MM.1S (cell line): ENCODE measurements at regions not wholly inside any gene's neighbourhood (a gene's known extent, or its start where the extent isn't known, plus 50 kb on each side); places are given as distances from the start of the nearest gene placed in this dataset.

Source experiments
- DNase-seq: peaks from one replicate; pipeline ENCODE4 v3.0.0-alpha.2; 2015
- H2AFZ ChIP-seq: fragments of 300-600 bp; sonication (generic); 2 replicates; pipeline ENCODE4 v1.6.0; 2016; ENCODE audit warnings: antibody characterized with exemption, low read length
- H3F3A ChIP-seq: fragments of 300-600 bp; sonication (generic); 2 replicates; pipeline ENCODE4 v1.6.1; 2016; ENCODE audit warnings: mild to moderate bottlenecking, antibody characterized with exemption, low read length, moderate library complexity, mixed read lengths; ENCODE audit not compliant: insufficient read depth
- H3K27ac ChIP-seq: fragments of 300-600 bp; sonication (generic); 2 replicates; pipeline ENCODE4 v1.5.1; 2016; ENCODE audit warnings: mild to moderate bottlenecking, low read length
- H3K27me3 ChIP-seq: fragments of 300-600 bp; sonication (generic); replicated peaks from 2 replicates; pipeline ENCODE4 v1.6.0; 2016; ENCODE audit warnings: low read length; ENCODE audit not compliant: insufficient read depth
- H3K36me3 ChIP-seq: fragments of 300-600 bp; sonication (generic); replicated peaks from 2 replicates; pipeline ENCODE4 v1.6.1; 2016; ENCODE audit warnings: mild to moderate bottlenecking, low read length, mixed read lengths; ENCODE audit not compliant: insufficient read depth
- H3K4me1 ChIP-seq: fragments of 300-600 bp; sonication (generic); 2 replicates; pipeline ENCODE4 v1.6.1; 2016; ENCODE audit warnings: low read length, mixed read lengths
- H3K4me2 ChIP-seq: fragments of 300-600 bp; sonication (generic); 2 replicates; pipeline ENCODE4 v1.6.0; 2016; ENCODE audit warnings: low read depth, low read length
- H3K4me3 ChIP-seq: fragments of 300-600 bp; sonication (generic); 2 replicates; pipeline ENCODE4 v1.5.1; 2016; ENCODE audit warnings: low read length, mixed read lengths
- H3K79me2 ChIP-seq: fragments of 300-600 bp; sonication (generic); 2 replicates; pipeline ENCODE4 v1.6.1; 2016; ENCODE audit warnings: mixed run types, low read length, mixed read lengths
- H3K9ac ChIP-seq: fragments of 300-600 bp; sonication (generic); 2 replicates; pipeline ENCODE4 v1.6.1; 2016; ENCODE audit warnings: low read length, mixed read lengths
- H3K9me2 ChIP-seq: fragments of 300-600 bp; sonication (generic); replicated peaks from 2 replicates; pipeline ENCODE4 v1.6.1; 2016; ENCODE audit warnings: mild to moderate bottlenecking, low read length, mixed read lengths; ENCODE audit not compliant: insufficient read depth
- H3K9me3 ChIP-seq: fragments of 300-600 bp; sonication (generic); replicated peaks from 2 replicates; pipeline ENCODE4 v1.6.1; 2016; ENCODE audit warnings: mild to moderate bottlenecking, low read length, mixed read lengths; ENCODE audit not compliant: insufficient read depth
- H4K20me1 ChIP-seq: fragments of 300-600 bp; sonication (generic); 2 replicates; pipeline ENCODE4 v1.6.1; 2016; ENCODE audit warnings: mild to moderate bottlenecking, low read length, moderate library complexity, mixed read lengths; ENCODE audit not compliant: insufficient read depth
- CTCF ChIP-seq: fragments of 300-600 bp; sonication (generic); IDR thresholded peaks from 2 replicates; pipeline ENCODE4 v1.5.1; 2016; ENCODE audit warnings: antibody characterized with exemption, low read length, mixed read lengths
- EZH2 ChIP-seq: fragments of 300-600 bp; sonication (generic); optimal IDR thresholded peaks from 2 replicates; pipeline ENCODE3; 2017; ENCODE audit warnings: low read depth, mild to moderate bottlenecking, antibody characterized with exemption, low read length, mixed read lengths
- EZH2phosphoT487 ChIP-seq: fragments of 300-600 bp; sonication (generic); IDR thresholded peaks from 2 replicates; pipeline ENCODE4 v1.6.1; 2018; ENCODE audit warnings: antibody characterized with exemption, low read length

GRCh38 chr4:56261027-56261426, 126.3 kb downstream of the AASDH start:
- Histone ChIP-seq H3K27me3 (no peaks in the 10 kb centered on the region), H3K27ac (no peak overlapping the region), H3K4me2 (no peak overlapping the region), H3K4me1 (no peaks in the 10 kb centered on the region), H3K4me3 (no peak overlapping the region), H3K9ac (no peak overlapping the region), H3K79me2 (no peaks in the 10 kb centered on the region), H3K9me2 (no peaks in the 10 kb centered on the region), H3F3A (no peaks in the 10 kb centered on the region), H3K9me3 (no peaks in the 10 kb centered on the region), H4K20me1 (no peaks in the 10 kb centered on the region), H2AFZ (no peak overlapping the region), H3K36me3 (no peaks in the 10 kb centered on the region)
- TF ChIP-seq EZH2 = no peak
- no peak for TF ChIP-seq CTCF
- TF ChIP-seq EZH2phosphoT487 = no peak
- no peak for DNase-seq

- no peak overlapping the region for H3K4me3 ChIP-seq
- no peaks in the 10 kb centered on the region for H3K79me2 ChIP-seq
- H3K9me3 ChIP-seq = no peaks in the 10 kb centered on the region
- no peak overlapping the region for H3K4me2 ChIP-seq
- H4K20me1 ChIP-seq = no peaks in the 10 kb centered on the region
- H3K27ac ChIP-seq = no peak overlapping the region
- no peak overlapping the region for H3K9ac ChIP-seq
- no peak for DNase-seq
- no peaks in the 10 kb centered on the region for H3K27me3 ChIP-seq
- H3K36me3 ChIP-seq = no peaks in the 10 kb centered on the region
- no peaks in the 10 kb centered on the region for H3F3A ChIP-seq
- H3K4me1 ChIP-seq = no peaks in the 10 kb centered on the region
- H2AFZ ChIP-seq = no peak overlapping the region
- no peaks in the 10 kb centered on the region for H3K9me2 ChIP-seq
- TF ChIP-seq CTCF (no peak), EZH2phosphoT487 (no peak), EZH2 (no peak)
Measured at GRCh38 chr4:56260320-56260719, 127.0 kb downstream of the AASDH start.

- no peak overlapping the region for H3K4me3 ChIP-seq
- TF ChIP-seq EZH2phosphoT487 = no peak
- no peak for TF ChIP-seq CTCF
- no peak for TF ChIP-seq EZH2
- H3K79me2 ChIP-seq = no peaks in the 10 kb centered on the region
- H3K9me2 ChIP-seq = no peaks in the 10 kb centered on the region
- no peak overlapping the region for H3K4me2 ChIP-seq
- H3K27me3 ChIP-seq = no peaks in the 10 kb centered on the region
- H3K9ac ChIP-seq = no peak overlapping the region
- no peak for DNase-seq
- no peaks in the 10 kb centered on the region for H3K9me3 ChIP-seq
- H3K36me3 ChIP-seq = no peaks in the 10 kb centered on the region
- no peaks in the 10 kb centered on the region for H3F3A ChIP-seq
- no peak overlapping the region for H3K27ac ChIP-seq
- H3K4me1 ChIP-seq = no peaks in the 10 kb centered on the region
- H4K20me1 ChIP-seq = no peaks in the 10 kb centered on the region
- H2AFZ ChIP-seq = no peak overlapping the region
Measured at GRCh38 chr4:56259655-56260054, 127.6 kb downstream of the AASDH start.

GRCh38 chr4:56255820-56256219, 131.5 kb downstream of the AASDH start:
- Histone ChIP-seq H3K27me3 (no peaks in the 10 kb centered on the region), H3K36me3 (no peaks in the 10 kb centered on the region), H3K27ac (no peak overlapping the region), H3K9ac (no peak overlapping the region), H3K4me2 (no peak overlapping the region), H3K79me2 (no peaks in the 10 kb centered on the region), H3F3A (no peaks in the 10 kb centered on the region), H3K9me2 (no peaks in the 10 kb centered on the region), H3K4me1 (no peaks in the 10 kb centered on the region), H3K4me3 (no peak overlapping the region), H4K20me1 (no peaks in the 10 kb centered on the region), H3K9me3 (no peaks in the 10 kb centered on the region), H2AFZ (no peak overlapping the region)
- no peak for TF ChIP-seq CTCF
- TF ChIP-seq EZH2 = no peak
- no peak for TF ChIP-seq EZH2phosphoT487
- no peak for DNase-seq
